ENCODE measurements at regions not wholly inside any gene's neighbourhood (a gene's known extent, or its start where the extent isn't known, plus 50 kb on each side); places are given as distances from the start of the nearest gene placed in this dataset.
"Not testable (repeated sequence)": the region's sequence is repeated elsewhere in the genome, so short reads cannot be mapped to it uniquely, and the experiment has no call there.

DNA sequence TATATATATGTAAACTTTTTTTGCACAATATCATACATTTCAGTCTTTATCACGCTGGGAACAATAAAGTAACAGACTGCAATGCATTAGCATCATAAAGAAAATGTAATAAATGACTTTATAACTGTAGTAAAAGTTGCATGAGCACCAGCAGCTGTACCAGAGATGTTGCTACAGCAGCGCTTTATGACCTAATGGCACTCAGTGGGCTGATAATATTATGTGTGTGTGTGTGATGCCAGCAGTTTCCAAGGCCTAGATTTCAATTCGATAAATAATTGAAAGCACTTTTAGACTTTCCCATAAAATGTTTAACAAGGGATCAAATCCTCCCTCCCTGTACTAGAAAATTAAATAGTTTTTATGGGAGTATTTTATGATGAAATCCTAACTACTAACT, 367.6 kb upstream of the AGA start:
- no peak for DNase-seq

DNA sequence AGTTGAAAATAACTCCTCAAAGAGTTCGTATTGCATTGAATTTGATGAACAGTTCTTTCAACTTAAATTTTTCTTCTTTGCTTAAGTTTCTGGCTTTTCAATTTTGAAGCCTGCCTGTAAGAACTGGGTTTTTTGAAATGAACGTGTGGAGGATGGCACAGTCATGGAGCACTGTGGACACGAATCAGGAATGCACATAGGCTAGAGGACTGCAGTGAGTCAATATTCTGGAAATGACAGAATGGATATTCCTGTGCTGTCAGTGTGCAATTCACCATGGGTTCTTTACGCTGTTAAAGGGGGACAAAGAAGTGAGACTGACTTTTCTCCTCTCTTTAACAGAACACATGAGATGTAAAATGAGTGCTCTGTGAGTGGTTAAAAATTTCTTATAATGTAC, 368.0 kb upstream of the AGA start:
- DNase-seq = no peak

DNA sequence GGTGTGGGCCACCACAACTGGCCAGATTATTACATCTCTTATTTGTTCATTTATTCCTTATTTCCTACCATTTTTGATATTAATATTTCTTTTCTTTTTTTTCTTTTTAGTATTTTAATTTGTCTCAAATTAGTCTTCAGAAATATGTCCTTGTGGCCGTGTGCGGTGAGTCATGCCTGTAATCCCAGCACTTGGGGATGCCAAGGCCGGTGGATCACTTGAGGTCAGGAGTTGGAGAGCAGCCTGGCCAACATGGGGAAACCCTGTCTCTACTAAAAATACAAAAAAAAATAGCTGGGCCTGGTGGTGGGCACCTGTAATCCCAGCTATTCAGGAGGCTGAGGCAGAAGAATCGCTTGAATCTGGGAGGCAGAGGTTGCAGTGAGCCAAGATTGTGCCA, 376.2 kb upstream of the AGA start:
- not testable (repeated sequence) for DNase-seq

DNA sequence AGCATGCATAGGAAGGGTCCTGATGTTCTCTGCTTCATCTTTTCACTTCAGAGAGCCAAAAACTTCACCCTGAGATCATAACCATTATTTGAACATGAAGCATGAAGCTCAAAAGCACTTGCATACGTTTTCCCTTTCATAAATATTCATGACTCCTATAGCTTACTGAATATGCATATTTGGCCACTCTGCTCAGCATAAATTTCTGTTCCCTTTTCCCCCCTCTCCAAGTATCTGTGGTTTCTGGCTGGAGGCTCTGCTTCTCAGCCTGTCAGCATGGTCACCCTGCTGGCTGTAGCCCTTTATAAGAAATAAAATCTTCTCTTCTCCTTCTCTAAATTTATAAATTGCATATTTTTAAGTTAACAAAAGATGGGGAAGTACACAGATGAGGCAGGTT, 384.7 kb upstream of the AGA start:
- no peak for DNase-seq

DNA sequence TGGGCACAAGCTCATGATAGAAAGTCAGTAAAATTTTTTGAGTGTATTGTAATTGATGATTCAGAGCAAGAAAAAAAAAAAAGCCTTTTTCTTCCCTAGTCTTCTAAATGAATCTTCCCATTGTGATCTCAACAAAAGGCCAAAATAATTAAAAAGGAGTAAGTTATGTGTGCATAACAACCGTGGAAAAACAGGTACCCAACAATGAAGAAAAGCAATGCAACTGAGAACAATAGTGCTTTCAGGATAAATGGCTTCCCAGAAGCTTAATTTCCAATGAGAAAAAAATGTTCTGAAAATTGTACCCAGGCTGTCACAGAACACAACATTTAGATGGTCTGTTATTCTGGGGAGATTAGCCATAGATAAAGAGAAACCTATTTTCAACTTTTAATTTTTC, 399.0 kb upstream of the AGA start:
- no peak for DNase-seq

DNA sequence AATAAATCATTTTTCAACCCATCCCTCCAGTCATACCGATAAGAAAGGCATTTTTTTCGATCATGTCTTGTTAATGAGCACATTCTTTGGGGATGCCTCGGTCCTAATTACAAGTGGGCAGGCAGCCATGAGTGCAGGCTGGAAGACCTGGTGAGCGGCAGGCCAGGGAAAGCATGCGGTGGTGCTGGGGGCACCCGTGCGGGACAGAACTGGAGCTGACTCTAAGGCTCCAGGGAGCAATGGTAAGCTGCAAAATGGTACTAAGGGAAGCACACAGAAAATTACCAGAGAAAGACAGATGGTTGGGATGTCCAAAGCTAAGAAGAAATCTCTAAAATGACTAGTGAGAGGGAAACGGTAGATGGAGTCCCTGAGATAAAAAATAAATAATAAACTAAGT, 411.0 kb upstream of the AGA start:
- no peak for DNase-seq

DNA sequence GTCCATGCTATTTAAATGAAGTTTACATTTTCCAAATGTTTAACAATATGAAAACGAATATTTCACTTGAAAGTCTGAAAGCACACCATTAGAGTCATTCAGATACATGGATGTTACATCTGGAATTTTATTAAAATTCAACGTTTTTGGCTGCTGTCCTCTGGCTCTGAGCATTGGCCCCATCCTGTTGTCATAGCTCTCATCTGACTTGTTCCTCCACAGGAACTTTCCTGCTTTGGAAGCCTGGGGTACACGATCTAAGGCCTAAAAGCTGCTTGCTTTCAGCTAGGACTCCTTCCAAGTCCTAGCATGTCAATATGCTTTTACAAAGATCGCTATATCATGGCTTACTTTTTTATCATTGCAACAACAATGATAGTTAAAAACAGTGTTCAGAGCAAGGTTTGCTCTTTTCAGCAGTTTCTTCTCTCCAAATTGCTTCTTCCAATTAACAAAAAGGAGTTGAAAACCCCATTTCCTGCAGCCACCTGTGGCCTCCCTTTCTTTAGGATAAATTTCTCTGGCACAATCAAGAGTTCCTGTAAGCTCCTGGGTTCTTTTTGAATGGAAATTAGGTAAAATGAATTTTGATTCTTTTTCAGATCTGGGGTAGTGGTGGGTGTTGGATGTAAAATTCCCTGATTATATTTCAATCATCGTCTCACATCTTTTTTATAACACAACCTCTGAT, 413.4 kb upstream of the AGA start:
- no peak for DNase-seq

DNA sequence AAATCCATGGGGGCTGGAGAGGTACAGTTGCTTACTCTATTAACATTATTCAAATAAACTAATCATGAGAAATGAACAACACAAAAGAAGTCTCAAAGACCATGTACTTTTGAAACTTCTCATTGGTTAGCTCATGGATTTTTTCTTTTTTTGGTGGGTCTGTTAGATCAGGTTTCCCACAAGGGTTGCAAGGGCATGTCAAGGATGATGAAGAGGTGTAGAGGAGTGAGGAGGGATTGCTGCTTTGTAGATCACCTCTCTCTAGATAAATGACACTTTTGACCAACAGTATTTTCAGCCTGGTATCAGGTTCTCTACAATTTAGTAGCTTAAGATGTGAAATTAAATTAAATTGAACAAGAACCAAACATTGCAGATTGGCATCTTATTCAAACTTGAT, 417.9 kb upstream of the AGA start:
- no peak for DNase-seq

DNA sequence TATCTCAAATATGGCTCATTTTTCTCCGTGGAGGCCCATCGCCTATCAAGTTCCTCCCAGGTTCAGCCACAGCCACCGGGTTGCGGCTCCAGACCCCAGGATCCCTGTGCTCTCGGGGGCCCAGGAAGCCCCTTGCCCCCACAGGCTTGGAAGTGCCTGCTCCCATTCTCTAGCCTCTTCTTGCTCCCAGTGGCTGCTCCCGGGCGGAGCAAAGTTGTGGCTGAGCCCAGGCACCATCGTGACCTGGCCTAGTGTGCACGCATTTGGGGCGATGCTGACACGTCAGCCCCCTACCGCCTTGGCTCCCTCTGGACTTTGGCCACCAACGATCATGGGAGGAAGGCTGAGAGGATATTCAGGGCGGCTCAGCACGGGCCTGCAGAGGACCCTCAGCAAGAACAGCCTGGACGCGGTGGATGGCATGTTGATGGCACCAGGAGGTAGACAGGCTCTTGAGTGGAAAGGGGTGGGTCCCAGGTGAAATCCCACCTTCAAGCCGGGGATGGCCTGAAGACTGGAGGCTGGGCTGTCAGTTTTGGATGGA, 419.4 kb upstream of the AGA start:
- no peak for DNase-seq

DNA sequence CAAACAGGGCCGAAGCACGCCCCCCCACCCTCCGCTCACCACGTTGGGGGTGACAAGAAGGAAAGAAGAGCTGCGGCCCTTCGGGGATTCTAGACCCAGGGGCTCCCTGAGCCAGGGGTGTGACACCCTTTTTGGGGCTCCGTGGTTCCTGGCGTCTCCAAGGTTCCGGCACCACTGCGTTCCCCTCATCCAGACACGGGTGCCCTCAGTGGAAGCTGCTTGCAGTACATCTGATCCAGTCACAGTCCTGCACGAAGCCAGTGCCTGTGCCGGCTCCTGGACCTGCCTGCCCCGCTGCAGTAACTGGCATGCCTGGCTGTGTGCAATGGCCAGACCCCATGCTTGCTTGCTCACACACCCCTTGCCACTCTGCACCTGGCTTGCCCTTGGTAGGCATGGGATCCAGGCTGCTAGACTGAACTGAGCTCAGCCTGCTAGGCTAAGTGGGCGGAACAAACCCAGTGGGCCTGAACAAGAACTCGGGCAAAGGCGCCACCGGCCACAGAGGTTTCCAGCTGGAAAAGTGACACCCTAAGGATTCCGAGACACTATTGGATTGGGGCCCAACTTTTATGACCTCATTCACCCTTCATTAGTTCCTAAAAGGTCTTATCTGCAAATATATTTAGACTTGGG, 420.4 kb upstream of the AGA start:
- DNase-seq = no peak

DNA sequence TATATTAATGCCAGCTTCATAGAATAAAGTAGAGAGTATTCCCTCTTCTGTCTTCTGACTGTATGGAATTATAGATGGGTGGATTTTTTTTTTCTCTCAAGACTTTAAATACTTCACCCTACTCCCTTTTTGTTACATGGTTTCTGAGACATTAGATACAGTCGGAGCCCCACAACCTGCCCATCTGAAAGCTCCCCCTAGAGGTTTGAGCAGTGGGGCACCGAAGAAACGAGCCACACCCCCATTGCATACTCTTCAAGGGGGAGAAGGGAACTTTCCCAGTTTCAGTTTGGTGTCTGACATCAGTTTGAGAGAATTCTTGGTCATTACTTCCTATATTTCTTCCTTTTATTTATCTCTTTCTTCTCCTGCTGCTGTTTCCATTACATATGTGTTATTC, 437.6 kb upstream of the AGA start:
- DNase-seq = no peak

DNA sequence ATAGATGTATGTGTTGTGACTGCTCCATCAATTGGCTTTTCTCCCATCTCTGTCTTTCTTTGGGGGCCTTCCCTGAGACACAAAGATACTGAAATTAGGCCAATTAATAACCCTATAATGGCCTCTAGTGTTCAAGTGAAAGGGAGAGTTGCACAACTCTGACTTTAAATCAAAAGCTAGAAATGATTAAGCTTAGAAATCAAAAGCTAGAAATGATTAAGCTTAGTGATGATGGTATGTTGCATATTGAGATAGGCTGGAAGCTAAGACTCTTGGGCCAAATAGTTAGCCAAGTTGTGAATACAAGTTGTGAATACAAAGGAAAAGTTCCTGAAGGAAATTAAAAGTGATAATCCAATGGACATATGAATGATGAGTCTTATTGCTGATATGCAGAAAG, 452.9 kb upstream of the AGA start:
- DNase-seq = no peak

DNA sequence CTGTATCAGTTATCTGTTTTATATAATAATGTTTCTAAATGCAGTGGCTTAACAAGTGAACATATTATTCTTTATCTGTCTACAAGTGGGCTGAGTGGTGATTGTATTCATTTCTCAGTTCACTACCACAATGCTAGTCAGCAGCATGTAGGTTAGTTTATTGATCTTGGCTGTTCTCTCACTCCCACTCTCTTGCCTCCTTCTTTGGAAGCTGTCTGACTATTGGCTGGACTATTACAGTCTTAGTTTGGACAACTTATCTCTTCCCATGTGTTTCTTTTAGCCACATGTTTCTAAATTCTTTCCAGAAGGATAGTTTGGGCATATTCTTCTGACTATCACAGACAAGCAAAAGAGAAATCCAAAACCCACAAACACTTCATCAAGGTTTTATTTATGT, 459.5 kb upstream of the AGA start:
- DNase-seq = no peak

DNA sequence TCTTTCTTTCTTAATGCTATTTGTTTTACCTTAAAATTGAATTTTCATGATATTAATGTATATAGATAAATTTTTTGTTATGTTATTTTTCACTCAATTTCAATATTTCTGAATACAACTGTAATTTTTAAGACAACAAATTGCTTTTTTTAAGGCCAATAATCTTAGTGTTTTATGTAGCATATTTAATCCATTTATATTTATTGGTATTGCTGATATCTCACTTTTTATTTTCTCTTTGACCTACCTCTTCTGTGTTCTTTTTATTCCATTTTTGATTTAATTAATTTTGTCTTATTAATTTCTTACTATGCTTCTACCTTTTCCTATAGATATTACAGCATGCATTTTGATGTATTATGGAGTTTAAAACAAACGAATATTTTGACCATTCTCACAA, 460.1 kb upstream of the AGA start:
- DNase-seq = no peak

DNA sequence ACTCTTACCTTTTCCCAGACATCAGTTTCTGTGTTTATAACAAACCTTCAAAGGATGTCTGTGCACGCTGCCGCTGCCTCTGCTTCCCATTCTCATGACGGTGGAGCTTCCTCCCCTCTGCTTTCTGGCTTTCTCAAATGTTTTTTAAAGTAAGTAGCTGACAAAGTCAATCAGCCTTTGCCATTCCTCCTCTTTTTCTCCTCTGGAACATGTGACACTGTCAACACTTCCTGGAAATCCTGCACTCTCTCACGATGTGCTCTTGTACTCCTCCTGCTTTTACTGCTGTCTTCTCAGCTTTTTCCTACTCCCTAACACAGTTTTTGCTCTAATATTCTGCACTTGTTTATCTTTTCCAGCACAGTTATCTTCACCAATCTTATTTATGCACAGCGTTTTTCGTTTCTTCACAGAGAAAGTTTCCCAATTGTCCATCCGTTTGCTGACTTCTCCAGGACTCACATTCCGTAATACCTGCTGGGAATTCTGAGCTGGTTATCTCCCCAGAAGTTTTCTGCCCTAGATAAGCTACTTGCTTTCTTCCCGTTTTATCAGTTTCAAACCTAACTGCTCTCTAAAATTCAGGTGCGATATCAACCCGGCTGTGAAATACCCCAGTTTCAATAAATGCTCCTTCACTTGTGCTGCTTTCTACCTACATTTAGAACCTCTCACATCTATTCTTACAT, 465.6 kb upstream of the AGA start:
- DNase-seq = no peak

DNA sequence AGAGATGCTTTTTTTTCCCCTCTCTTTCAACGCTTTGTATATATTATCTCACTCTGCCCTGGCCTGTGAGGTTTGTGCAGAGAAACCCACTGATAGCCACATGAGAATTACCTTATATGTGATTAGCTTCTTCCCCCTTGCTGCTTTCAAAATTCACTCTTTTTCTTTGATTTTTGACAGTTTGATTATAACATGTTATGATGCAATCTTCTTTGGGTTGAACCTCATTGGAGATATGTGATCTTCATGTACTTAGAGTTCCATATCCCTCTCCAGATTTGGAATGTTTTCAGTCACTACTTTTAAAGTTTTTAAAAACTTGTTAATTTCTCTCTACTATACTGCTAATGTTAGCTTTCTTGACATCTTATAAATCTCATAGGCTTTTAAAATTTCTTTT, 479.5 kb upstream of the AGA start:
- DNase-seq = no peak

DNA sequence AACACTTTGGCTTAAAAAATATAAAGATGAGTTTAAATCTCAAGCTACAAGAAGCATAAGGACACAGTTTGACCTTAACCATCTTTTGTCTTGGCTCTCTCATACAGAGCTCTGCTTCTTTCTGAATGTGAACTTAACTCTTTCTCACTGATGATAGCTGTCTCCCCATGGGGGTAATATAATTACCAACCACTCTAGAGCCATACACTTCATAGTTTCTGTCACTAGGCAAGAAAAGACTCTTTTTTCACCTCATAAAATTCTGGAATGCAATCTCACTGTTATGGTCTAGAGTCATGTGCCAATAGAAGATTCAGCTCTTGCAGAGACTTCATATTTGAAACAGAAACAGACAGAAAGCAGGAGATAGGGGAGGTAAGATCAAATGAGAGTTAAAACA, 481.7 kb upstream of the AGA start:
- DNase-seq = no peak

DNA sequence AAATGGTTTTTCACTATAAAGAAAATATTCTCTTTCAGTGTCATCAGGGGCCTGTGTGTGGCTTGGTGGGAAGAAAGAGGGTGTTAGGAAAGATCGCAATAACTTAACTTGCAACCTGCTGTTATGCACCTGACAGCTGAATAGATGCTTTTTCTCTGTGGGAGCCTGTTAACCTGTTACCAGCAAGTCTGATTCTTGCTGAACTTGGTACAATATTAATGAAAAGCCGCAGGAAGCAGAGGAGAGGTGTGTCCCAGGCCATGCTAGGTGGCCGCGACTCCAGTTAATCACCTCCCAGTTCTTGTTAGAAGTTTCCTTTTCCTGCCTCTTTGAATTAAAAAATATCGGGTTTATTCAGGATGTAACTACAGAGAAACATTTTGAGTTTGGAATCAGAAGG, 494.8 kb upstream of the AGA start:
- DNase-seq = no peak

DNA sequence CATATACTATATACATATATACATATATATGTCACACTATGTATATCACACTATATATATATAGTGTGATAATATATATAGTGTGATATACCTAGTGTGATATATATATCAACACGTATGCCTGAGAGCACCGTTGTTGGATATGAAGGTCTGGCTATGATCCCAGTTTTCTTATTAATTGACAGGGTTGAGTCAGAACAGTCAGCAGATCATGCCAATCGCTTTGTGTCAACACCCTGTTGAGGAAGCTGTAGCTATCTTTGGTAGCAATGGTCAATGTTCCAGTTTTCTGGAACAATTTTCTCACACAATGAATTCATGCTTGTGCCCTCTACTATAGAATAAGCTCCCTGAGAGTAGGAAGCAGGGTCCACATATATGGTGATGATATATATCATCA, 496.0 kb upstream of the AGA start:
- DNase-seq = no peak

DNA sequence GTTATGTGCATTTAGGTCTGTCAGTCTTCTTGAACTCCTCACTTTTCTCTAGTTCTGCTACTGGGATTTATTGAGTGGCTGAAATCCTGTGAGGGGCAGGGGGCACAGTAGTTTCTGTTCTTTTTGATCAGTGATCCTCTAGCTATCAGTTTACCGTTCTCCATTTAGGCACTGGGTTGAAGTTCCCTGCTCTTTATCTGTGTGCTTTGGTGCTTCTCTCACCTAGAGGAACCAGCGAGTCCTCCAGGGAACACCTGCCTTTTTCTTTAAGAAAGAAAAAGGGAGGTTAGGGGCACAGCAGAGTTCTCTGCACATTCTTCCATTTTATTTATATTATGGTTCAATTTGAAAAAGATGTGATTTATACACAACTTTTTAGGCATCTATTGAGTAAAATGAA, 503.0 kb upstream of the AGA start:
- no peak for DNase-seq

DNA sequence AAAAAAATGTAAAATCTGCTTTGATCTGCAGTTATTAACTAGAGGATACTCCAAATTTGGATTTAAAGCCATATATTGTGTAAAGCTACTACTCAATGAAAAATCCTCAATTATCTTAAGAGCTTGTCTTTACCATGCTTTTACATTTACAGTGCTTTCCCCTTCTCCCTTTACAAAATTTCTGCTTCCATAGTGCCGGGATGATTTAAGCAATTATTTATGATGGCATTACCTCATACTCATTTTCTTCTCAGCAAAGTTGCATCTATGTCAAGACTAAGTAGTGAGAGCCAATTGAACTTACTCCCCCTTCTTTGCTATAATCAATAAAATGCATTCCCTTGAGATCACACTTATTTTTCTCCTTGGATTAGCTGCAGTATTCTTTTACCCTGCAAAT, 505.4 kb upstream of the AGA start:
- no peak for DNase-seq

DNA sequence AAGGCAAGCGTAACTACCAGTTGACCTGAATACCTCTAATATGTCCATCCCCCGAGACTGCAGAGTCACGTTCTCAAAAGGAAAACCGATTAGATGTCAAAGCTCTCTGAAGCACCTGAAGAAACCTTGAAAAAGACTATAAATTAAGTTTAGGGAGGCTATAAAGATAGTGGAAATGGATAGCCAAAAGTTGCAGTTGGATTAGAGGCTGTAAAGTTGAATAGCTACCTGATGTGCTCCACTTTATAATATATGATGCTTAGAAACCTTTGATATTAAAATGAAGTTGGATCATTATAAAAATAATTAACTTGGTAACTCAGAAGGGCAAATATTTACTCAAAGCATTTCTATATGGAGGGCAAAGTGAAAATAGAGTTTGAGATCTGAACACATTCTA, 506.6 kb upstream of the AGA start:
- no peak for DNase-seq

DNA sequence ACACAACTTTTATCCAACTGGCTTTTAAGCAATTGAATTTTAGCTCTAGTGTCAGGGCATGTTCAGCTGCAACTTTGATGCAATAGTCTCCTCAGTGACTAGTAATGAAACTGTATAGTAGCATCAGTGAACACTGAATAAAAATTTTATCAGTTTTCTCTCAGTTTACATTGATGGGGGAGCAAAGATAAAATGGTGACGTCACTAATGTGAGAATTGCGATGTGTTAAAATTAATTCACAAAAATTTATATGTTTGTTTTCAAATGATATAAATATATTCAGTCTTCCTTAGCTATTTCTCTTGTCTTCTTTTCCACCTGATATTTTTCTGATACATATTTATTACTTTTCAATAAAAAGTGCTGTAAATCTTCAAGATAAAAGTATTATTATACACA, 508.8 kb upstream of the AGA start:
- DNase-seq = no peak

DNA sequence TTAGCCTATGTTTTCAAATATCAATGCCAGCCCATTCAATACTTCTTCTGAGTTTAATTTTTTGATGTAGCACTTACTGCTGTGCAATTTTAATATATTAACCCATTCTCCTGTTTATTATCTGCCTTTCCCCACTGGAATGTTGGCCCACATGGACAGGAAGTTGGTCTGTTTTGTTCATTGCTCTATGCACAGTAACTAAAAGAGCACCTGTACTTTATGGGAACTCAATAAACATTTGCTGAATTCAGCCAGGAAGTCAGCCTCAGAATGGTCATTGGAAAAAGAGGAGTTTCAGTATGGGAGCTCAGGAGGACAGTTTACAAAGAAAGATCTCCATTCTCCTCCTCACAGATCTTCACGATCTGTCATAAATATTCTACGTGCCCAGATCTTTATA, 510.5 kb upstream of the AGA start:
- DNase-seq = no peak

All from stimulated activated CD8-positive, alpha-beta memory T cell treated with anti-CD3 and anti-CD28 coated beads, Interleukin-4, amount 100 ng/mL, for 48 hours (primary cell).